ENCODE measurements at regions not wholly inside any gene's neighbourhood (a gene's known extent, or its start where the extent isn't known, plus 50 kb on each side); places are given as distances from the start of the nearest gene placed in this dataset.

DNA sequence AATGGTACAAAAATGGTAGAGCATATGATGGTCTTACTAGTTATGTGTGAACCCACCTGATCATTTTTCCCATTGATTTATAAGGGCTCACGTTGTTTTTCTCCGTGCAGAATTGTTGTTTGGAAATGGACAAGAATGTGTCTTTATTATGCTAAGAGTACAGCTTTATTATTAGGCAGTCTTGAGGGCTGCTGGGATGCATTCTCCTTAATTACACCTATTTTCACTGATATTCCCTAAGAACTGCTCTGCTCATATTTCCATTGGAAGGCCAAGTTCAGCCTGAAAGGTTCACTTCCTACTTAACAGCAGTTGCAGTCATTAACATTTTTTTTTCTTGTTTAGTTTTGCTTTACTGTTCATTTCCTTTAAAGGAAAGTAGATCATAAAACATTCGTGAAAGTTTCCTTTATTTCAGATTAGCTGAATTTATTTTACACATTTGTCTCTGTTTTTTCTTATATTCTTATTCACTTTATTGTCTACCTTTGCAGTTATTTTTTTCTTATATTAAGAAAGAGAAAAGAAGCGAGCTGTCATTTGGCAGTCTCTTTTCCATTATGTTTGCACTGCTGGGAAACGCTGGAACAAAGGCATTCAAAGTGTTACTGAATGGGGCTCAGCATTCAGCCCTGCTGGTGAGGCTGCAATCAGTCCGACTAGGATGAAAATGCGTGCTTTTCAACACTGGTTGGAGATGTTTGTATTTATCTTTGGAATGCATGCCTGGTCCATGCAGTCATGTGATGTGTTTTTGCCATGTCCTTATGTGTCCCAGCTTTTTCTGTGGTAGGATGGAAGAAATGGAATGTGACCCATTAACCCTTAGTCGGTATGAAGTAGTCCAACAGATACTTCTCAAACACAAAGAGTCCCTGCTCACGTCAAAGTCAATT is 602.7 kb upstream of the ZNF608 start:
- peak; percentile 73 for DNase-seq

DNA sequence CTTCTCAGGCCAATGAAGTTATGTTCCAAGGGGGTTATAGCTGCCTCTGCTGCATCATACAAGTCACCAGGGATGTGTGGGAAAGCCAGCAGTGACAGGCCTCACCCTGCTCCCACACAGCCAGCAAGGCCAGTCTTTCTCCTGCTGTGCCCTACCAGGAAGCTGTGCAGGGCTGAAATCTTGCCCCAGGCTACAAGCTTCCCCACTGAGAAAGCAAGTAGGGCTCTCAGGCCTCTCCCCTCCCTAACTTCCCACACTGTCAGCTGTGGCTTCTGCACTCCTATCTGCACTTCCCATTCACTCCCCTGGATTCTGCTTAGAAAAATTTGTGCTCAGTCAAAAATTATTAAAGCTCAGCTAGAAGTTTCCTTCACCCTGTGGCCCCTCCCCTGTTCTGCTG is 611.2 kb upstream of the ZNF608 start:
- no peak for DNase-seq

DNA sequence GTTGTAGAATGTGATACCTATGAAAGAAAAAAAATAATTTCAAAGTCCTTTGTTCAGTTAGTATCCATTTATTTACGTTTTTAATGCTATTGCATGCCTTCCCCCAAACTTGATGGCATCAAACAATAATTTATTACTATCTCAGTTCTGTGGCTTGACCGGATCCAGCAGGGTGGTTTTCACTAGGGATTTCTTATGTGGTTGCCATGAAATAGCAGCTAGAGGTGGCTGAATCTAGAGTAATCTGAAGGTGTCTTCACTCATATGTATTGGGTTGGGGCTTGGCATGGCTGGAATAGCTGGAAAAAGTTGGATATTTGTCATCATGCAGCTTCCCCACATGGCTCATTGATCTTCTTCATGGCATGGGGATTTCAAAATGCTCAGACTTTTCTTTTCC is 619.3 kb upstream of the ZNF608 start:
- DNase-seq = no peak

DNA sequence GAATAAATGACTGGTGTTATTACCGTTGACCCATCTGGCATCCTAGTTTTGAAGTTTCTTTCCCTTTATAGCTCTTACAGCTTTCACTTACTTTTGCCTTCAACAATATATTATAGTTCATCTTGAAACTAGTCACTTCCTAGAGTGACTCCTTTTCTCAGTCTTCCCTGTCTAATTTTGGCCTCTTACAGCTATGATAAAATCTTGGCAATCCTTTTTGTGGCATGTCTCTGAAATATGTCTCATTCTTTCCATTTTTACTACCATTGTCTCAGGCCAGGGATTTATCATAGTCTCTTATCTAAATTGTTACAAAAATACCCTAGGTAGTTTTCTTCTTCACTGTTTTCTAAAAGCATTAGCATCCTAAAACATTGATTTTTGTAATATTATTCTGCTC is 621.3 kb upstream of the ZNF608 start:
- no peak for DNase-seq

DNA sequence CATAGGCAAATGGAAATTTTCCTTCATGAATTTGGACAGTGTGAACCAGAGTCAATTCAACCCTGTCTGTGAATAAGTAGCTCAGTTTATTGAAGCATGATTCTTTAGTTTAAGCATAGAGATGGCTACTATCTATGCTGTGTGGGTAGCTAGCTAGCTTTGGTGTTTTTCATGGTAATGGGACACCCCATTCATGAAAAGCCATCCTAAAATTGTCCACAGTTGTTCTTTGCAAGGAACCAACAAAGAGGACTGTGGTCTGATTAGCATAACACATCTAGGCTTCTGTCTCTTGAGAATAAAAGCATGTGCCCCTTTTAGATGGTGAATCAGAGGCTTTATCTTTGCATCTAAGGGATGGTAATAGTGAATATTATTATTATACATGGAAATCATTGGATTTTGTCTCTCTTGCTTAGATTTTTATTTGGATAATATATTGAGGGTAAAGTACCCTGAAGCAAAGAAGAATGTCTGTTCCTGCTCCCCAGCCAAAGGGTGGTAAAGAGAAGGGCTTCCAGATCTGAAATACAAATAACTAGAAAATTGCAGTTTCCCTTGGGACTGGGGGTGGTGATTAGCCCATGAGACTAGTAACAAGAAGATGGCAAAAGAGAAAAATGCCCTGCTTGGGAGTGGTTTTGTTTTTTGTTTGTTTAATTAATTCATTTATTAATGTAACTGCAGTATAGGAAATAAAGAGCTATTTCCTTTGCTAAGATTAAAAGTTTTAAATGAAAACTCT is 624.2 kb upstream of the ZNF608 start:
- DNase-seq = no peak

DNA sequence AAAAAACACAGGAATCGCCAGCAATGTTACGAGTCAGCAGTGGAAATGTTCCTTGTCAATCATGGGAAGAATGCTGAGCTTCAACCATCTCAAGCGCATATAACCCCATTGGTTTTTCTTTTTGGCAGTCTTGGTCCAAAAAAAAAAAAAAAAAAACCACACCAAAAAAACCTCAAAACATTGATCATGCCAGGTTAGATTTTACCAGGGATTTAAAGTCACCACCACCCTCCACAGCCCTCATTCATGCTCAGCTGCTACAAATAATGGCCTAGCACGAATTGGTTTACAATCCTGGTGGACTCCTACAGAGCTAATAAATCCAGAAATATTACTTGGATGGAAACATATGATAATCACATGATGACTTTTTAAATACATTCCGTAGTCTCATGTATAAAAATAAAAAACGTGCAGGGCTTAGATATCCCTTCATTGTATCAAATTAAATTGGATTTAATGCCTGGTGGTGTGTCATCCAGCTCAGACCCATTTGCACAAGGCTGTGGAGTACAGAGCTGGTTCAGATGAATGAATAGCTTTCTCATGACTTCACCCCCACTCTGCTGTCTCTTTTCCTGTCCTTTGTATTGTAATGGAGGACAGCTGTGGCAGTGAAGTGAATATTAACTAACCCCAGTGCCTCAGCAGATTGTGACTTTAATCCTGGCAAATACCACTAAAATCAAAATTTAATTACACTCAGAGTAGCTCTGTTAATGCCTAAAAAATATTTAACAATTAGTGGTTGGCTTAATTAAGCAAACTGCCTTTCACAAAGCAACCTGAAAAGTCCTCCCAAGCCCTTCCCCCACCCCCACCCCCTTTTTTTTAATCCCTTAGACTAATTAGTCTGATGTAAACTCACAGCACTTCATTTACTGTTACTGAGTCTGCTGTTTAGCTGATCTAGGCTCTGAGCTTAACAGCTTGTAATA is 626.5 kb upstream of the ZNF608 start:
- peak; percentile 90 for DNase-seq

DNA sequence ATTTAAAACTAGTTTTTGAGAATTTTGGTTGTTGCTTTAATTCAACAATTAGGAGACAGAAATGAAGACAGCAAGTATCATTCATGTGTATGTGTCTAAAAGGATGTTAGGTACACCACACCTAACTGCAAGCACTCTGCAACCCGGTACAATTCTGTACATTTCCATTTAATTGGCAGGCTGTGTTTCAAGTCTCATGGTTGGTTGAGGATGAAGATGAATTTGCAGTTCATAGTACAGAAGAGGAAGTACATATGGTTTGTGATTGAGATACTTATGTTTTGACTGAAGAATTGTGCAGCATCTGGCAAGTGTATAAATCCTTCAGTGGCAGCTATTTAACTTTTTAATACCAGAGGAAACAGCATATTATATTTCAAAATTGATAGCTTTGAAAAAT is 628.7 kb upstream of the ZNF608 start:
- no peak for DNase-seq

DNA sequence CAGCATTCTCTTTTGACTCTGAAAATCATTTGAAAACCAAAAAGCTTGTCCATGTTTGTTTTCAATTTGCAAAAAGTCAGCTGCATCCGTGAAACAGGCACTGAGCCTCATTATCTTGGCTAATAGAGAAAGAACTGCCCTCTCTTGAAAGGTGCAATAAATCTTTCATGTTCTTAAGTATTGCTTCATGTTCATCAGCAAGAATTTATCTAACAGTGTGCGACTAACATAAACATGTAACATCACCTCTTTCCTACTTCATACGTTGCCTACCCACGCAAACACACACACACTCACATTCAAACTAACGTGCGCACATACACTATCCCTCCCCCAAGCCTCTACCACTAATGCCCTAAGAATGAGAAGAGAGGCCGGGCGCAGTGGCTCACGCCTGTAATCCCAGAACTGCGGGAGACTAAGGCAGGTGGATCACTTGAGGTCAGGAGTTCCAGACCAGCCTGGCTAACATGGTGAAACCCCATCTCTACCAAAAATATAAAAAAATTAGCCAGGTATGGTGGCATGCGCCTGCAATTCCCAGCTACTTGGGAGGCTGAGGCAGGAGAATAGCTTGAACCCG is 629.7 kb upstream of the ZNF608 start:
- DNase-seq = no peak

DNA sequence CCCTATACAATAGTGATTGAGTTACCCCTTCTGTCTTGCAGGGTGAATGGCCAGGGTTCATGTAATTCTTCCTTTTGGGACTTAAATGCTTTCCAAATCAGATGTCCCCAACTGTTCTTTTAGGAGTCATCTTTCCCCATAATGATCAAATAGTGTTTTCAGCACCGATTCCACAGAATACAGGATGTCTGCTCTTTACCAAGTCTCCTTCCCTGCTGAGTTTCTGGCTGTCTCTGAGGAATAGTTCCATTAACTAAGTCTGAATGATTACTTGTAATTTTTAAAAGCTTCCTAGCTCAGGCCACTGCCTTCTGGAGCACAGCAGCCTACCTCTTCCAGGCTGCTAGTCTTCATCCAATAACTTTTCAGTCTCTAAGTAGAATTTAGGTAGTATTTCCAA is 630.7 kb upstream of the ZNF608 start:
- peak; percentile 39 for DNase-seq

DNA sequence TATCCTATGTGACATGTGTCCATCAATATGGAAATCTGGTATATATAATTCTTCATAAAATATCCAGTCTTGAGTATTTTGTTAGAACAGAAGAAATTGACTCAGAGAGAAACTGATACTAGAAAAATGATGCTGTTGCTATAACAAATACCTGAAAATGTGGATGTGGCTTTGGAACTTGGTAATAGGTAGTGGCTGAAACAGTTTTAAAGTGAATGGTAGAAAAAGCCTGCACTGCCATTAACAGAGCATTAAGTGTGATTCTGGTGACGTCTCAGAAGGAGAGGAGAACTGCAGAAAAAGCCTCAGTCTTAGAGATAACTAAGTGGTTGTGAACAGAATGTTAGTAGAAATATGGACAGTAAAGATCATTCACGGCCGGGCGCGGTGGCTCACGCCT is 634.9 kb upstream of the ZNF608 start:
- DNase-seq = no peak

DNA sequence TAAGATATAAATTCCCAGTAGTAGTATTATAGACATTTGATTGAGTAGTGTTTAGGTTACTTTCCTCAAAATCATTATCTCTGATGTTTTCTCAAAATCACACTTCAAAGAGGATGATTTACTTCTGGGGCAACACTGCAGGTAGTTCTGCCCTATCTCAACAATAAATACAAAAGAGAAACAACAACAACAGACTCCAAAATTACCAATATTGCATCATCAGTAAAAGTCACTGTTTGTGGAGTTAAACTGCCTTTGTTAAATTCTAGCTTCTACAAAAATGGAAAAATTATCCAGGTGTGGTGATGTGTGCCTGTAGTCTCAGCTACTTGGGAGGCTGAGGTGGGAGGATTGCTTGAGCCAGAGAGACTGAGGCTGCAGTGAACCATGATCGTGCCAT is 637.6 kb upstream of the ZNF608 start:
- no peak for DNase-seq

DNA sequence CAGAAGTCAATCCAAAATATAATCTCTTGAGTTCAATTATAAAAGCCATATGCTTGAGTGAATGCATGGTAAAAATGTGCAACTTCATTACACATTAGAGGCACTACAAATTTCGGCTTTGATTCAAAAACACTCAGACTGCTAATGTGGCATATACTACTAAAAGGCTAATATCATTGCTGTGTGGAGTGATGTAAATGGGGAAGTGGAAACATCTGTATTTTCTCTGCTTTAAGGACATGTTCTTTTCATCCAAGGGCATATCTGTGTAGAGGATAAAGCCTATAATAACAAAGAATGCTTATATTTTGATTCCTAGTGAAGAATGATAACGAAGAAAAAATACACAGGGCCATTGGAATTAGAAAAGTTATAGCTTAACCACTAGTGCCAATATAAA is 643.9 kb upstream of the ZNF608 start:
- DNase-seq = no peak

DNA sequence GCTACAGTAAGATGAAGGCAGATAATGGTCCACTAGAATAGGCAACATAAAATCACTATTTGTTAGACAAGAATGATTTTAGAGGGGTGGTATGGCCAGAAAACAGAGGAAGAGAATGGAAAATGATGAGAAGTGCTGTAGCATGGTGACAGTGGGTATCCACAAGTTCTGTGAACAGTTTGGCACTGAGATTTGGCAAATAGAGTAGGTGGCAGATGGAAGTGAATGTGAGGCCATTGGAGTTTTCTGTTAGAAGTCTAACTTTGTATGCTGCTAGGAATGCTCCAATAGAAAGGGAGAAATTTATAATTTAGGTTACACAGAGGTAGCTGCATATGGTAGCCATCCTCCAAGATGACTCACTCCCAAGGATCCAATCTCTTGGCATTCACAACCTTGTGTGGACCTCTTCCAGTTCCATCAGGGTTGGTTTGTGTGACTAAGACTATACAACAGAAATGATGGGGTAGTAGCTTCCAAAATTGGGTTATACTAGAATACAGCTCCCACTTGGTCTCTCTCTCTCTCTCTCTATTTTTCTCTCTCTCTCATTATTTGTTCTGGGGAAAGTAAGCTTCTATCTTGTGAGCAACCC is 646.9 kb upstream of the ZNF608 start:
- no peak for DNase-seq

DNA sequence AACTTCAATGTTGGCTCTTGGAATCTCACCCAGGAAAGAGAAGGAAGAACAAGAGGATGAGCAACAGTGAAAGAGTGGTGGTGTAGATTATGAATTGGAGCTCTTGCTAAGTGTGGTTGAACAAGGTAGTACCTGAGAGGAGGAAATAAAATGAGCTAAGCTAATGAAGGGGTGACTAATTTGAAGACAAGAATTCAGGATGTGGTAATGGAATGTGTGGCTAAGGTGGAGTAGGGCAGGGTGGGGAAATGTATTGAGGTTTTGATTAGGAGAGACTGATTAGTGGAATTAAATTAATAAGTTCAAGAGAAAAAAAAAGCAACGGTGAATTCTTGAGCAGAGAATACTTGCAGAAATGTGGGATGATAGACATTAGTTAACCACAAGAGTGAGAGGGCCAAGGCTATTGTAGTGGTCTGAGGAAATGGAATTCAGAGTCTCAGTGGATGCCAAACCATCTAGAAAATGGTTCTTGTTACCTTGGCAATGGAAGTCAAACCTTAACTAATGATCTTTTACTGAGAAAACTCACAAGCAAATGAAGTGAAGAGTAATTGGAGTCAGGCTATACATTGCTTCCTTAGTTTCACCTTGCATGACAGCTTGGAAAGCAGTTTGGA is 648.3 kb upstream of the ZNF608 start:
- no peak for DNase-seq

DNA sequence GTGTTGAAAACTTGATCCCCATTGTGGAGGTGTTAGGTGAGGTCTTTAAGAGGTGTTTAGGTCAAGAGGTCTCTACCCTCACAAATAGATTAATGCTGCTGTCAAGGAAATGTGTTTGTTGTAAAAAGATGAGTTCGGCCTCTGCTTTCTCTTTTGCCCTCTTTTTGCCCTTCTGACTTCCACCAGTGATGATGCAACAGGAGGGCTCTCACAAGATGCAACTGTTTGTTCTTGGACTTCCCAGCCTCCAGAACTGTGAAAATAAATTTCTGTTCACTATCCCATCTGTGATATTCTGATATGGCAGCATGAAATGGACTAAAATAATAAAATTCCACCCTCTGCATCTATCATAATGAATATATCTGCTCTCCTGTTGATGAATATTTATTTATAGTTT is 650.0 kb upstream of the ZNF608 start:
- DNase-seq = no peak

DNA sequence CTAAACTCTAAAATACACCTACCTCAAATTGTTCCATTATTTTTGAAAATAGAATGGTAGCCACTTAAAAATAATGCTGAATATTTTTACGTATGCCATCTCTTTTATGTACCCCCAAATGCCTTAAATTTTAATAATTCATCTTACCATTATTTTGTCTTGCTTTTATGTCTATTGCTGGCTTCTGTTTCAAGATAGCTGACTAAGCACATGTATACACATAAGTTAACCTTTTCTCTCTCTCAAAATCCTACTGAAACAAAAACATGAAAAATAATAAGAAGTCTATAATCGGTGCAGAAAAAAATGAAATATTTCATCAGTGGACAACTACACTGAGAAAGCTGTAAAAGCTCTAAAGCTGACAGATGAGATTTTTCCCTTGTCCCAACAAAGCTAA is 652.0 kb upstream of the ZNF608 start:
- DNase-seq = no peak

DNA sequence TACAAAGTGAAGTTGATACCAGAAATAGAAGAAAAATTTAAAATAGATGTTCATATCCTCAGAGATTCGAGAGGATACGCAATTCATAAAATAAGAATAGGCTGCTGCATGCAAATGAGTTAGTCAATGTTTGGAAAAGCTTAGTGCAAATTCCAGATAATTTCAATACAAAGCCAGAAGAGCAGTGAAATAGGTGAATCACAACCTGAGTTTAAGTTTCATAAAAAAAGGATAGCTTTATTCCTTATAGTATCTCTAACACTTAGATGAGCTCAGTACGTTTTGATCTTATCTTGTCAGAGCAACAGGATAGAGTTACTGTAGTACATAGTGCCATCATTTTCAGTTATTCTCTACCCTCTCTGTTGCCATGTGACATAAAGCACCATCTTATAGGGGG is 653.4 kb upstream of the ZNF608 start:
- DNase-seq = no peak

DNA sequence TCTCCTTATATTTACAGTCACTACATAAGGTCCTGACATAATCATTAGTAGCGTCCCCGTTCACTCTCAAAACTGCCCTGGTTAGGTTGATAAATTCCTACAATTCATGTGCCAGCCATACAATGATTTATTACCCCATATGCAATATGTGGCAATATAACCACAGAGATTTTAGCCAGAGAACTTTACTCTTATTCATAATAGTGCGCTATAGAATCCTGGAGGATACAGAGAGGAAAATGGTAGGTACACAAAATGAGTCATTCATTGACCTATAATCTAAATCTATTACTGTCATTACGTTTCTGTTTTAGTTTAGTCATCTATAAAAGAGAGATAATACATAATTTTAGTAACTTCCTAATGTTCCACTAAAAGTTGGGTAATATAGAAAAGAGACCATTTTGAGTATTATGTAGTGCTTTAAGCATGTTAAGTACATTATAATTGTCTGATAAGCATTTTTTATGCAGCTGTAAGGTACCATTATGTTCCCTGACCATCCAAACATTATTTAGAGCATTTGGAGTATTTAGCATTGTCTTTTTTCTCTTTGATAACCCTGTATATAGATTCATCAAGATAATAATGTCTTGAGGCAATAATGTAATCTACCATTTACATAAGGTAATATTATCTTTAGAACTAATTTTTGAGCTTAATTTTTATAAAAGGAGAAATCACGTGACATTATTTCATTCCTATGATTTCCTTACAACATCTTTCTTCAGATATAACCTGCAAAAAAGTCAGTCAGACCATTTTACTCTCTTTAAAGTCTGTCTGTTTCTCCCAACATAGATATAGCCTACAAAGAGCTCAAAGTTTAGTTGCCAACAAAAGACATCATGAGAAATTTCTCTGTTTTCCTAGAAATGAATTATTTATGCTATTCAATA is 655.5 kb upstream of the ZNF608 start:
- no peak for DNase-seq

DNA sequence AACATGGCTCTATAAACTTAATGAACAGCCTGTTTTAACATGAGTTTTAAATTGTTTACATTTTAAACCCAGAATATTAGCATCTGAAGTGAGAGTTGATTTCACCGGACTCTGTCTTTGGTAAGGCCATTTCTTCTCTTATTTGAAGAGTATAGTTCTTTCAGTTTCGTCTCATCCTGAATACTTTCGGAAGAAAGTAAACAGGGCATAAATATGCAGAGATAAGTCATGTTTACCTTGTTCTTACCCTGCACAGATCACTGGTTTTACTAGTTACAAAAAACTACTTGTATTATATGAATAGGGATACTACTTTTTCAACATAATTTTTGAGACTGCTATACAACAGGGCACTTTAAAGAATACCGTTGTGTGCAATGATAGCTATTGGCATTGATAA is 656.3 kb upstream of the ZNF608 start:
- no peak for DNase-seq

DNA sequence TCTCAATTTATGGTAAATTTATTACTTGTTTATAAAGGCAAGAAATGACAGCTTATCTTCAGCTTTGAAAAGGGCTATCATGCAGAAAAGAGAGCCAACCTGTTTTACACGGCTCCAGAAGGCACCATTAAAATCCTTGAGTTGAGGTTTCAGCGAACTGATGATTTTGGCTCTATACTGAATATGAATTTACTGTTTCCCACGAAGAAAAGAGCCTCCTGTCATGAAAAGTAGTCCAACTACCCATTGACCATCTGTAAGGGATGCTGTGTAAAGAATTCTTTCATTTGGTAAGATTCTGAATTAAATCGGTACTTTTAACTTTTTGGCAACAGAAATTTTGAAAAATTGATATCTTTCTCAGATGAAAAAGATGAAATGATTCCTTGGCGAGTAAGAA is 657.6 kb upstream of the ZNF608 start:
- no peak for DNase-seq

All from eye (tissue), 1 donor.